HG03045 (cell line): ENCODE measurements at regions not wholly inside any gene's neighbourhood (a gene's known extent, or its start where the extent isn't known, plus 50 kb on each side); places are given as distances from the start of the nearest gene placed in this dataset.
"Not testable (repeated sequence)": the region's sequence is repeated elsewhere in the genome, so short reads cannot be mapped to it uniquely, and the experiment has no call there.

Source experiments
- ATAC-seq: cut with Tn5 transposase; IDR thresholded peaks from one replicate; pipeline ENCODE4 v1.9.1; 2021; ENCODE audit warnings: mild to moderate bottlenecking, moderate library complexity; ENCODE audit not compliant: unreplicated experiment

DNA sequence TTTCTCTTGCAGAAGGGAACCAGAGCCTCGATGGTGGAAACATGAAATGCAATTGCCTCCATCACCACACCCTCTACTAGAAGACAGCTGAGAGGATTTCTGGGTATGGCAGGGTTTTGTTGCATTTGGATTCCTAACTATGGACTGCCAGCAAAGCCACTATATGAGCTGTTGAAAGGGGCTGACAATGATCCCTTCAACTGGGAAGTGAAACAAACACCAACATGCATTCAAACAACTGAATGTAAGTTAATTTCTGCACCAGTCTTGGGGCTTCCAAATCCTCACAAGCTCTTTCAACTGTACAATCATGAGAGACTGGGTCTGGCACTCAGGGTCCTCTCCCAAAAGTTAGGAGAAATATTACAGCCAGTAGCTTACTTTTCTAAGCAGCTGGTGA, 116.7 kb upstream of the PLCL2 start:
- no peak for ATAC-seq

DNA sequence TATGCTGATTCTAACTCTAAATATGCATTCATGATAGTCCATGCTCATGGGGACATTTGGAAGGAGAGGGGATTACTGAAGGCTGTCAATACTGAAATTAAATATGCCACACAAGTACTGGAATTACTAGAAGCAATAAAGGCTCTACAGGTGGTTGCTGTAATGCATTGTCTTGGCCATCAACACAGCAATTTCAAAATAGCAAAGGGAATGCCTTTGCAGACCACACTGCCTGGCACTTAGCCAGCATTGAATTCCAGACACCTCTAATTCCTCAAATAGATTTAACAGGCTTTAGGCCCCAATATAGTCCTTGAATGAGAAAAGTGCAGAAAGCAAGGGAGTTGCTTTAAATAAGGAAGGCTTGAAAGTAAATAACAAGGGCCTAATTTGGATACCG, 115.8 kb upstream of the PLCL2 start:
- ATAC-seq = no peak

DNA sequence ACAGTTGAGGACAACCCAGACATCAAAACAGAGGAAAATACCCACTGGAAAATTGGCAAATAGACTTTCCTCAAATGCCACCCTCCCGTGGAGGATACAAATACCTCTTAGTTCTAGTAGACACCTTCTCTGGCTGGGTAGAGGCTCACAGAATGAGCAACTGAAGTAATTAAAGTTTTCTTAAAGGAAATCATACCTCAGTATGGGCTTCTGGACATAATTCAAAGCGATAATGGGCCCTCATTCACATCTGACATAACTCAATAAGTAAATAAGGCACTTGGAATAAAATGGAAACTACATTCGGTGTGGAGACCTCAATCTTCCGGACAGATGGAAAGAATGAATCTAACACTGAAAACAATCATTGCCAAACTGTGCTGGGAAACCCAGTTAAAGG, 115.2 kb upstream of the PLCL2 start:
- no peak for ATAC-seq

DNA sequence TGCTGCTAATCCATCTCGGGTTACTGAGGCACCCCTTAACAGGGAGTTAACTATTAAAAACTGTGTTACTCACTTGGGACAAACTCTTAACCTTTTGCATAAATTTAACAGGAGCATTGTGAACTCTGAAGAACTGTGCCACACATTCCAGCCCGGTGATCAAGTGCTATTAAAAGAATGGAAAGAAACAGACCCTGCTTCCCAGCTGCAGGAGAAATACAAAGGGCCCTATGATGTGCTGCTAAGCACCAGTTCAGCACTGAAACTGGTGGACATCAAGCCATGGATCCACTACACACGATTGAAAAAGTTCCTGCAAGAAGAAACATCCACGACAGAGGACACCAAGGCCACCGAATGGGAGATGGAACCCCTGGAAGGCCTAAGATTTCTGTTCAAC, 114.7 kb upstream of the PLCL2 start:
- ATAC-seq = no peak

DNA sequence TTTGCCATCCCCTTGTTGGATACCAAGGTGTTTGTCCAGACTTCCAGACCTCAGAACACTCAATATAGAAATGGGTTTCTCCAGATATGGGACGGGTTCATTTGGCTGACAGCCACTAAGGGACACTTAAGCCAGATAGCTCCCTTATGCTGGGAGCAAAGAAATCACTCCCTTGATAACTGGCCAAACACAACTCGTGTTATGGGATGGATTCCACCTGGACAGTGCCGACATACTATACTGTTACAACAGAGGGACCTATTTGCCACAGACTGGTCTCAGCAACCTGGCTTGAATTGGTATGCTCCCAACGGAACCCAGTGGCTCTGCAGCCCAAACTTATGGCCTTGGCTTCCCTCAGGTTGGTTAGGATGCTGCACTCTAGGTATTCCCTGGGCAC, 114.0 kb upstream of the PLCL2 start:
- ATAC-seq = no peak

DNA sequence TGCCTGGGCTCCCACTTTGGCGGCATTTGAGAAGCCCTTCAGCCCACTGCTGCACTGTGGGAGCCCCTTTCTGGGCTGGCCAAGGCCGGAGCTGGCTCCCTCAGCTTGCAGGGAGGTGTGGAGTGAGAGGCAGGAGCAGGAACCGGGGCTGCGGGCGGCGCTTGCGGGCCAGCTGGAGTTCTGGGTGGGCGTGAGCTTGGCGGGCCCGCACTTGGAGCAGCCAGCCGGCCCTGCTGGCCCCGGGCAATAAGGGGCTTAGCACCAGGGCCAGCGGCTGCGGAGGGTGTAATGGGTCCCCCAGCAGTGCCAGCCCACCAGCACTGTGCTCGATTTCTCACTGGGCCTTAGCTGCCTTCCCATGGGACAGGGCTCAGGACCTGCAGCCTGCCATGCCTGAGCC, 111.2 kb upstream of the PLCL2 start:
- ATAC-seq = not testable (repeated sequence)

DNA sequence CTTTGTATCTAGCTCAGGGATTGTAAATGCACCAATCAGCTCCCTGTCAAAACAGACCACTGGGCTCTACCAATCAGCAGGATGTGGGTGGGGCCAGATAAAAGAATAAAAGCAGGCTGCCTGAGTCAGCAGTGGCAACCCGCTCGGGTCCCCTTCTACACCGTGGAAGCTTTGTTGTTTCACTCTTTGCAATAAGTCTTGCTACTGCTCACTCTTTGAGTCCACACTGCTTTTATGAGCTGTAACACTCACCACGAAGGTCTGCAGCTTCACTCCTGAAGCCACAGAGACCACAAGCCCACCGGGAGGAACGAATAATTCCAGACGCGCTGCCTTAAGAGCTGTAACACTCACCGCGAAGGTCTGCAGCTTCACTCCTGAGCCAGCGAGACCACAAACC, 110.2 kb upstream of the PLCL2 start:
- not testable (repeated sequence) for ATAC-seq

DNA sequence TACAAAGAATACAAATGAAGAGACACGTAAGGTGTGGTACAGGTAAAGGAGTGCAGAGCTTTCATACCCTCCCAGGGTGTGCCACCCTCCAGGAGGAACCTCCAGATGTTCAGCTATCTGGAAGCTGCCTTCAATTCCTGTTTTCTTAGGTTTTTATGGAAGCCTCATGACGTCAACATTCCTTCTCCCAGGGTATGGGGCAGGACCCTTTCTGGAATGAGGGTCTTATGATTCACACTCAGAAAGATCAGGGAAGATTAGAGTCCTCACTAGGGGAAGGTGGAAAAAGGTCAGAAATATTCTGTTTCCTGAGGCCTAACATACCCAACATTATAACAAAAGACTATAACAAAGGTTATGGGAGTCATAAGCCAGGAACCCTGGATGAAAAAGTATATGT, 99.8 kb upstream of the PLCL2 start:
- no peak for ATAC-seq

DNA sequence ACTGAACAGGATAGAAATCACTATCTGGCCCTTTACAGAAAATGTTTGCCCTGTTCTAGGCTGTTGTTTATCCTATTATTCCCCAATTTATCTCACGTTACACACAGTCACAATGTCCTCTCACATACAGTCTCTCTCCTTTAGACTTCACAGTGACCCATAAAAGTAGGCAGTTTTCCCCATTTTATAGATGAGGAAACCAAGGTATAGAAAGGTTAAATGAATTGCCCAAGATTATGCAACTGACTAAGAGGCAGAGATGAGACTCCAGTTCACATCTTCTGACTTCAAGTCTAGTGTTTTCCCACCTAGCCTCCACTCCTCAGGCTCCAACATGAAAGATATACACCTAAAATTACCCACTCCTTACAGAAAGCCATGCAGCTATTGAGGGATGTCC, 99.3 kb upstream of the PLCL2 start:
- ATAC-seq = no peak

DNA sequence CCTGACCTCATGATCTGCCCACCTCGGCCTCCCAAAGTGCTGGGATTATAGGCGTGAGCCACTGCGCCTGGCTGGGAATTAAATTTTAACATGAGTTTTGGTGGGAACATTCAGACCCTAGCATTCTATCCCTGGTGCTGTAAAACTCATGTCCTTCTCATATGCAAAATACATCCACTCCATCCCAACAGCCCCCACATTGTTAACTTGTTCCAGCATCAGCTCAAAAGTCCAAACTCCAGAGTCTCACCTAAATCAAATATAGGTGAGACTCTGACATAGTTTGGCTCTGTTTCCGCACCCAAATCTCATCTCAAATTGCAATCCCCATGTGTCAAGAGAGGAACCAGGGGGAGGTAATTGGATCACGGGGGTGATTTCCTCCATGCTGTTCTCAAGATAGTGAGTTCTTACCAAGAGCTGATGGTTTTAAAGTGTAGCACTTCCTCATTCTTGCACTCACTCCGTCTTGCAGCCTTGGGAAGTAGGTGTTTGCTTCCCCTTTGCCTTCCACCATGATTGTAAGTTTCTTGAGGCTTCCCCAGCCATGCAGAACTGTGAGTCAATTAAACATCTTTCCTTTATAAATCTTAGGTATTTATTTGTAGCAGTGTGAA, 96.2 kb upstream of the PLCL2 start:
- no peak for ATAC-seq

DNA sequence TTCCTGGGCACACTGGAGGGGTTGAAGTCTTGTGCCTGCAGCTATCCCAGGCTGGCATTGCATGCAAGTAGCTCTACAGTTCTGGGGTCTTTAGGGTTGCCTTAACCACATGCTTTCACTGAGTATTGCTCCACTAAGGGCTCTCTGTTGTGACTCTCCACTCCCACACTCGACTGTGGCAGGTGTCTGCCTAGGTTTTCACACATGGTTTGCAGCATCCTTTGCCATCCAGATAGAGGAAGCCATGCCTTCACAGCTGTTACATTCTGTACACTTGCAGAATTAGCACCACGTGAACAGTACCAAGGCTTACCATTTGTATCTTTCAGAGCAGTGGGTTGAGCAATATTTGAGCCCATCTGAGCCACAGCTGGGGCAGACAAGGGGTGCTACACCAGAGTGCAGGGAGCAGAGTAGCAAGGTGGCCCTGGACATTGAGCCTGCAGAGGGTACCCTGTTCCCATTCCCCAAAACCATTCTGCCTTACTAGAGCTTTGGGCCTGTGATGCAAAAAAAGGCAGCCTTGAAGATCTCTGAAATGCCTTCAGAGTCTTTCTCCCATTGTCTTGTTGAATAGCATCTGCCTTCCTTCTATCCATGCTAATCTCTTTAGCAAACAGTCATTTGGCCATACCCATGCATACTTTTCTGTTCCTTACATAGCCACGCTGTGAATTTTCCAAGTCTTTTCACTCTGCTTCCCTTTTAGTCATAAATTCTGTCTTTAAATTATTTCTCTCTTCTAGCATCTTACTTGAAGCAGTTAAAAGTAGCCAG, 95.2 kb upstream of the PLCL2 start:
- no peak for ATAC-seq

DNA sequence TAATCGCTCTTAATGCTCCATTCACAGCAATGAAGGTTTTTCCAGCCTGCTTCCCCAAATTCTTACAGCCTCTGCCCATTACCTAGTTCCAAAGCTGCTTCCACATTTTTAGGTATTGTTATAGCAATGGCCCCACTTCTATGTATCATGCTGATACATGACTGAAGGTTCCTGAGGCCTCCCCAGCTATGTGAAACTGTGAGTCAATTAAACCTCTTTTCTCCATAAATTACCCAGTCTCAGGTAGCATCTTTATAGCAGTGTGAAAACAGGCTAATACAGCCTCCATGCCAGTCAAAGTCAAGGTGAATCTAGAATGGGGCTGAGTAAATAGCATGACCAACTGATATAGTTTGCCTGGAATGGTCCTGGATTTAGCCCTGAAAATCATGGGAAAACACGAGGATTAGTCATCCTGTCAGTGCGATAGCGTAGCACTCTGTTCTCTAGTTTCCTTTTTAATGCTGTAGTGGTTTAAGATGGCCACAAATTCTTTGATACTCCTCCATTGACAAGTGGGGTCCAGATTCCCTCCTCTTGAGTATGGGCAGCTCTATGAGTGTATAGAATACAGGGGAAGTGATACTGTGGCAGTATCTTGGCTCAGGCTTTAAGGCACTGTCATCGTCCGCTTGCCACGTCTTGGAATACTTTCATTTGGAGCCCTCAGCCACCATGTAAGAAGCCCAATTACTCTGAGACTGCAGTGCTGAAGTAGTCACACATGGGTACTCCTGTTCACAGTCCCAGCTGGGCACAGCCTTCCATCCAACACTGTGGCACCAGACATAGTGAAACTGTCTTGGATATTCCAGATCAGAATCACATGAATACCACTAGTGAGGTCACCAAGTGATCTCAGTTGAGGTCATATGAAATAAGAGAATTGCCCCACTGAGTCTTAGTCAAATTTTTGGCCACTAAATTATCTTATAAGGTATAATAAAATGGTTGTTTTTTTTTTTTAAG, 94.0 kb upstream of the PLCL2 start:
- no peak for ATAC-seq

DNA sequence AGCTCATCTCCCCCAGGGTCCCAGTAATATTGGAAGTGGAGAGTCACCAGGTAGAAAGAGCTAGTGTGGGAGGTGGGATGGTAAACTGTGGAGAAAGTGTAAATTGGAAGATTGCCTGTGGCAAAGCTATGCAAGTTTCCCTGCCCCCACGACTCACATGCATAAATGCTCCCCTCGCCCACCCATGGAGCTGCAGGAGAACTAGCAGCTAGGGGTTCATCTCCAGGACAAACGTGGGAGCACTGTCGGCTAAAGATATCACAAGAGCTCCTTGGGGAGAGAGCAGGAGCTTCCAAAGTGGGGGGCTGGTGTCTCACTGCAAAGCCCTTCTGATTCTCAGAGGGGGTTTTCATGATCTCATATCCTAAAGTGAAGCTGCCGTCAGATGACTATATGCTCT, 91.4 kb upstream of the PLCL2 start:
- no peak for ATAC-seq

DNA sequence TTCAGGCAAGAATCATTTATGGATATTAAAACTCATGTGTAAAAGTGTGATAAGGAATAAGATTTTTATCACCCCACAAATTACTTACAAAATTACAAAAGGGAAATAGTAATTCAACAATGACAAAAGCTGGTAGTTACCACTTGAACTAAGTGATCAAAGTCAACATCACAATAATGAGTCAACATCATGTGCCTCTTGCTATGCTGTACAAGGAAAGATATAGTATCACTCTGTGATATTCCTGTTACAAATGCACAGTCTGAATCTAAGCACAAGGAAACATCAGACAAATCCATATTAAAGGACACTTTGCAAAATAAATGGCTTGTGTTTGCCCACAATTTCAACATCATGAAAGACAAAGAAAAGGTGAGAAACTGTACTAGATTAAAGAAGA, 90.5 kb upstream of the PLCL2 start:
- no peak for ATAC-seq

DNA sequence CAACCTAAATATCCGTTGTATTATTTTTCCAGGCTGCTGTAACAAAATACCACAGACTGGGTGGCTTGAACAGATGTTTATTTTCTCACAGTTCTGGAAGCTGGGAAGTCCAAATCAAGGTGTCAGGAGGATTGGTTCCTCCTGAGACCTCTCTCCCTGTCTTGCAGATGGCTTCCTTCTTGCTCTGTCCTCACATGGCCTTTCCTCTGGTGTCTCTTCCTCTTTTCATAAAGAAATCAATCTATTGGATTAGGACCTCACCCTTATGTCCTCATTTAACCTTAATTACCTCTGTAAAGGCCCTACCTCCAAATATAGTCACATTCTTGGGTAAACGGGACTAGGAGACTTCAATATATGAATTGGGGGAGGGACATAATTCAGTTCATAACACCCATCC, 89.2 kb upstream of the PLCL2 start:
- no peak for ATAC-seq

DNA sequence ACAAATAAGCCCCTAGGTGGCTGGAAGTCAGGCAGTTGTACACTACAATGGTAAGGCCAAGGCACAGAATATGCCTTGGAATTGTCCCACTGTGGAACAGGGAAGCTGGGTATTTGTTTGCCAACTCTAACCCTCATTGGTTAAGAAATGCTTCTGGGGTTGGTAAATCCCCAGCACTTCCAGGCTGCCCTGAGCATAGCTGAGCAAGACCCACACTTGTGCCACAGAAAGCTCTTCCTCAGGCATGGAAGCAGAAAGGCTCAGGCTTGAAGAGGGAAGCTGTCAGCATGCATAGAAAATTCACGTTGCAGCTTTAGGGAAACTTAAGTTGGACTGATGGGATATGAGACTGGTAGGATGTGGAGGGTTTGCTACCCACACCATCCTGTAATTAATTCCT, 86.9 kb upstream of the PLCL2 start:
- ATAC-seq = no peak

DNA sequence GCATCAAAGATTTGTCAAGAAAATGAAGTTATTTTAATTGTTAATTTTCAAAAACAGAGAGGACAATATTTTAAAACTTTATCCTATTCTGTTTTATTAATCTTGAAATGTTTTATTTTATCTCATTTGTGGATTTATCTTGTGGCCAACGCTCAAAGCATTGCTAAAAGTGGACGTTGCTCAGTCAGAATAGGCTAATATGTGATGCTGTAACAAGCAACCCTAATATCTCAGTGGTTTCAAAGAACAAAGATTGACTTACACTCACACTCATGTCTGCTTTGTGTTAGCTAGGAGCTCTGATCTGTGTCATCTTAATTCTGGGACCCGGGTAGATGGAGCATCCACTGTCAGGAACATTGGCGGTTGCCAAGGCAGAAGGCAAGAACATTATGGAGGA, 86.0 kb upstream of the PLCL2 start:
- ATAC-seq = no peak

DNA sequence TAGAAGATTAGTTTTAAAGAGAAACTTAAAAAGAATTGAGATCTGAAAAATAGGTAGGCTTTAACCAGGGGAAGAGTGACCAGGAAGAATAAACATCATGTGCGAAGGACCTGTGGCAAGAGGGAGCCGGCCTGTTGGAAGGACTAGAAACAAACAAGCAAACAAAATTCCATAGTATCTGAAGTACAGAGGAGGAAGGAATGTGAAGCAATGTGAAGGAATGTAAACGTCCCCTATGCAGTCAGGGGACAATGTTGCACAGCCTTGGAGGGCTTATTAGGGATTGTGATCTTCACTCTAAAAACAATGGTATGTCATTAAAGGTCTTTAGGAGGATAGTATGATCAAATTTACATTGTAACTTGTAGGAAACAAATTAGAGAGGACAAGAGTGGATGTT, 84.4 kb upstream of the PLCL2 start:
- ATAC-seq = no peak

DNA sequence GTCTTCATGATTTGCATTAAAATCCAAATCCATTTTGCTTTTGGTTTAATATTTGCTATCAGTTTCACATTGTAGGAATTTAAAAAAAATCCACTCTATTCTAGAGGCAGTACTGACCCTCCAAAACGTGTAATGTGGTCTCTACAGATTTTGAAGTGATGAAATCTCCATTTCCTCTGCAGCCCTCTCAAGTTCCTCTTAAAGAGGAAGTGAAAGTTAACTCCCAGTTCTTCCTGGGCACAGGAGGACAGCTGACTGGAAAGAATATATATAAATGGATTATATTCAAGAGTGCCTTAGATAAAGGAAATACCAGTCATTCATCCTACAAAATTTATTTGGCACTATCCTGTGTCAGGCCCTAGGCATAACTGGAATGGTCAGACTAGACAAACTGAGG, 83.5 kb upstream of the PLCL2 start:
- no peak for ATAC-seq

DNA sequence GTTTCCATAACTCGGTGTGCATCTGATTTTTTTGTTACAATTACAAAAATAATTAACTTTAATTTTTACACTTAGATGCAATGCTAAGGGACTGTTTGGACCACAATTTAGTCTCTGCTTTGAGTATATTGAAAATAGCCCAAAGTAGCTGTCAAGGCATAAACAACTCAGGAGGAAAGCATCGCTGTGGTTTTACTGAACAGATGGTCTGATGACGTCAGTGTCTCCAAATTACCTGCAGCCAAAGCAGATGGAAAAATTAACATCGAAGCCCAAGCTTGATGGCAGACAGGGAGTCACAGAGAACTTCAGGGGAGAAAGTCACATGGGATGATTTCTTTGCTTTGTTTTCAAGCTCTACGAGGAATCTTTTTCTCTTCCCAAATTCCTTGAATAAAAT, 83.1 kb upstream of the PLCL2 start:
- no peak for ATAC-seq

DNA sequence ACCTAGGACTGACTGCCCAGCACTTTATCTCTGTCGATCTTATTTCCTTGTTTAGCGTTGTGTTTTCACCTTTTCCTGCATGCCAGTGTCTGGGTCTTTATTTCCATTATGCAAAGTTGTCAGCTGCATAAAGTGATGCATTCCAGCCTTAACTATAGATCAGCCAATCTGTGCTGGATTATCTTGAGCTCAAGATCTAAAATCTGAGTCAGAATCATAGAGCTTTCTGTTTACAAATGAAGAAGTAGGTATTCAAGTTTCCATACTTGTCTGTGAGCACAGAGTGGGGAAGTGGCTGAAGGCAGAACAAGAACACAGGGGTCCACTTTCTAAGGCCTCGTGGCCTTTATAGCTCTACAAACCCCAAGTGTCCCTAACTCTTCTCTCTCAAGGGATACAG, 82.4 kb upstream of the PLCL2 start:
- ATAC-seq = peak; percentile 61

DNA sequence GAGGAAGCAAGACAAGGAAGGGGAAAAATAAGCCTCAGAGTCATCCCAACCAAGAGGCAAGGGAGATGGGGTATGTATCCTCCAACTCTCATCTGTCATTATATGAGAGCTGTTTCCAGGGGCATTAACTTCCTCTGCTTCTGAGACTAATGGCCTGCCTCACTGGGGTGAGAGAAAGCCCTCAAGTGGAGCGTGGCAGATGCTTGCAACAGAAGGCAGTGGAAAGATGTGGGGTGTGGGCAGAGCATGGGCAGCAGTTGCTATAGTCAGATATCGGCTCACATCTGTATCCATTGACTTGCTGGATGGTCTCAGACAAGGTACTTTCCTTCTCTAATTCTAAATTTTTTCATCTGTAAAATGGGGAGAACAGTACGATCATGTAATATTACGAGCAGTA, 81.7 kb upstream of the PLCL2 start:
- ATAC-seq = no peak
